HG03175 (cell line): ENCODE measurements at regions not wholly inside any gene's neighbourhood (a gene's known extent, or its start where the extent isn't known, plus 50 kb on each side); places are given as distances from the start of the nearest gene placed in this dataset.

ENCODE experiments used
- ATAC-seq: cut with Tn5 transposase; IDR thresholded peaks from one replicate; pipeline ENCODE4 v1.9.1; 2021; ENCODE audit warnings: mild to moderate bottlenecking, moderate library complexity; ENCODE audit not compliant: unreplicated experiment

- no peak for ATAC-seq
These were observed 1067.9 kb upstream of the EEF2KMT start for GRCh38 chr16:6165330-6165979.

GRCh38 chr16:6160871-6161270 is 1063.3 kb upstream of the EEF2KMT start:
- ATAC-seq: no peak

GRCh38 chr16:6160303-6160702 is 1062.7 kb upstream of the EEF2KMT start:
- no peak for ATAC-seq

GRCh38 chr16:6157806-6158205 is 1060.2 kb upstream of the EEF2KMT start:
- no peak for ATAC-seq

- no peak for ATAC-seq
These were observed 1057.7 kb upstream of the EEF2KMT start for GRCh38 chr16:6155271-6155670.

GRCh38 chr16:6153901-6154300 is 1056.3 kb upstream of the EEF2KMT start:
- no peak for ATAC-seq

- no peak for ATAC-seq
These were observed 1051.4 kb upstream of the EEF2KMT start for GRCh38 chr16:6149031-6149430.

GRCh38 chr16:6148361-6148760 is 1050.8 kb upstream of the EEF2KMT start:
- no peak for ATAC-seq

GRCh38 chr16:6146874-6147425 is 1049.4 kb upstream of the EEF2KMT start:
- ATAC-seq: no peak

GRCh38 chr16:6146356-6146755 is 1048.8 kb upstream of the EEF2KMT start:
- ATAC-seq: no peak

GRCh38 chr16:6144463-6144862 is 1046.9 kb upstream of the EEF2KMT start:
- ATAC-seq: no peak

GRCh38 chr16:6143020-6143419 is 1045.4 kb upstream of the EEF2KMT start:
- no peak for ATAC-seq

- ATAC-seq: no peak
These were observed 1035.5 kb upstream of the EEF2KMT start for GRCh38 chr16:6133009-6133557.

- ATAC-seq: no peak
These were observed 1034.5 kb upstream of the EEF2KMT start for GRCh38 chr16:6132121-6132520.

GRCh38 chr16:6131526-6132050 is 1034.0 kb upstream of the EEF2KMT start:
- no peak for ATAC-seq

GRCh38 chr16:6125483-6126259 is 1028.1 kb upstream of the EEF2KMT start:
- no peak for ATAC-seq

GRCh38 chr16:6124136-6124535 is 1026.5 kb upstream of the EEF2KMT start:
- no peak for ATAC-seq

GRCh38 chr16:6122401-6122800 is 1024.8 kb upstream of the EEF2KMT start:
- no peak for ATAC-seq

- no peak for ATAC-seq
These were observed 1017.1 kb upstream of the EEF2KMT start for GRCh38 chr16:6114691-6115090.

- no peak for ATAC-seq
These were observed 1016.2 kb upstream of the EEF2KMT start for GRCh38 chr16:6113749-6114148.

- ATAC-seq: no peak
These were observed 1015.1 kb upstream of the EEF2KMT start for GRCh38 chr16:6112700-6113099.

GRCh38 chr16:6111390-6111789 is 1013.8 kb upstream of the EEF2KMT start:
- ATAC-seq: no peak
